ENCODE measurements at regions not wholly inside any gene's neighbourhood (a gene's known extent, or its start where the extent isn't known, plus 50 kb on each side); places are given as distances from the start of the nearest gene placed in this dataset.

DNA sequence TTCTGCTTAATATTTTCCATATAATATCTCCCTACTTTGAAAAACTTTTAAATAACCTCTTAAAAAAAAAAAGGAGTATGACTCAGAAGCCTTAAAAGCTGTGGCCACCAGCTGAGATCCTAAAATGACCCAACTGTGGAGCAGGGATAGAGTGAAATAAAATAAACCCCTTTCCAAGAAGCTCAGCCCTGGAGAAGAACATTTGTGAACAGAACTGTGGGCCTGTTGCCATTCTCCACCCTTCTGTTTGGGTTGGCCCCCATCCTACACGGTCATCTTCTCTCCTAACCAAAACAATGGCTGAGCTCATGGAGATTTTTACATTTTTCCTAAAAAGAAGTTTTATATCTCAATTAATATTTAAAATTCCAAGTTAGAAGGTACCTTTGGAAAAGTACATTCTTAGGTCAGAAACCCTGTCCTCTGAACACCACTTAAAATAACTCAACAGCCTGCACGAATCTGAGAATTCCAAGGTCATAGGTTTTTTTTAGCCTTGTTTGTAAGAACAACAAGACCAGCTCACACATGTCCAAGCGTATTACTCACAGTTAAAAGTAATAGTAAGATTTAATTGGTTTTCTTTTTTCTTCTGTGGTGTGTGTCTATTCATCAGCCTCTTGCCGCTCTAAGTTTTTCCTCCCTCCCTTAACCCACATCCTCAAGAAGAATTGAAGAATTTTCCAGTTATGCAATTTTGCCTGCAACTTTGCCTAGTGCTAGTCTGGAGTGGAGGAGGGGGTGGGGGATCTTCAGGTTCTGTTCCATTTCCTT is 107.7 kb upstream of the ERRFI1 start:
- no peak for TF ChIP-seq KDM1A (IDR thresholded peaks at IDR 0.05; ENCODE audit: borderline replicate concordance, low read length)
- TF ChIP-seq, protein P1, sequence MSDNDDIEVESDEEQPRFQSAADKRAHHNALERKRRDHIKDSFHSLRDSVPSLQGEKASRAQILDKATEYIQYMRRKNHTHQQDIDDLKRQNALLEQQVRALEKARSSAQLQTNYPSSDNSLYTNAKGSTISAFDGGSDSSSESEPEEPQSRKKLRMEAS (IDR thresholded peaks at IDR 0.05) = no peak
- TF ChIP-seq, protein P2, sequence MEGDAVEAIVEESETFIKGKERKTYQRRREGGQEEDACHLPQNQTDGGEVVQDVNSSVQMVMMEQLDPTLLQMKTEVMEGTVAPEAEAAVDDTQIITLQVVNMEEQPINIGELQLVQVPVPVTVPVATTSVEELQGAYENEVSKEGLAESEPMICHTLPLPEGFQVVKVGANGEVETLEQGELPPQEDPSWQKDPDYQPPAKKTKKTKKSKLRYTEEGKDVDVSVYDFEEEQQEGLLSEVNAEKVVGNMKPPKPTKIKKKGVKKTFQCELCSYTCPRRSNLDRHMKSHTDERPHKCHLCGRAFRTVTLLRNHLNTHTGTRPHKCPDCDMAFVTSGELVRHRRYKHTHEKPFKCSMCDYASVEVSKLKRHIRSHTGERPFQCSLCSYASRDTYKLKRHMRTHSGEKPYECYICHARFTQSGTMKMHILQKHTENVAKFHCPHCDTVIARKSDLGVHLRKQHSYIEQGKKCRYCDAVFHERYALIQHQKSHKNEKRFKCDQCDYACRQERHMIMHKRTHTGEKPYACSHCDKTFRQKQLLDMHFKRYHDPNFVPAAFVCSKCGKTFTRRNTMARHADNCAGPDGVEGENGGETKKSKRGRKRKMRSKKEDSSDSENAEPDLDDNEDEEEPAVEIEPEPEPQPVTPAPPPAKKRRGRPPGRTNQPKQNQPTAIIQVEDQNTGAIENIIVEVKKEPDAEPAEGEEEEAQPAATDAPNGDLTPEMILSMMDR (IDR thresholded peaks at IDR 0.05; ENCODE audit: control extremely low read depth in 1 of 3, insufficient read depth in 1 of 3, low read depth in 1 of 3, low read length in 3 of 3) = no peak
- no peak for TF ChIP-seq BRCA1 (IDR thresholded peaks at IDR 0.05; ENCODE audit: low read depth, low read length)
- TF ChIP-seq CEBPB (IDR thresholded peaks at IDR 0.05; ENCODE audit: low read depth, low read length) = no peak
- no peak for TF ChIP-seq POLR2A (IDR thresholded peaks at IDR 0.05; ENCODE audit: control extremely low read depth in 1 of 2, low read depth in 2 of 2, low read length in 2 of 2)
- TF ChIP-seq RNF2 (IDR thresholded peaks at IDR 0.05; ENCODE audit: borderline replicate concordance, low read depth, low read length, missing control alignments, poor library complexity, severe bottlenecking) = no peak

All from H1 (cell line).